B cell (primary cell): ENCODE measurements at regions not wholly inside any gene's neighbourhood (a gene's known extent, or its start where the extent isn't known, plus 50 kb on each side); places are given as distances from the start of the nearest gene placed in this dataset.

Experiments
- ATAC-seq: fragments of 200-7000 bp; cut with Tn5 transposase; one replicate; pipeline ENCODE4 v1.10.0; 2021; ENCODE audit warnings: low read depth, mild to moderate bottlenecking, moderate number of reproducible peaks, moderate library complexity
- CTCF ChIA-PET: fragments of 350-600 bp; sonication (Branson Sonifier 250); formaldehyde crosslinking; loops from one replicate; lab custom pipeline; 2021; ENCODE audit warnings: antibody characterized with exemption, inconsistent platforms; lab: Charles Lee
- POLR2A ChIA-PET: fragments of 350-600 bp; sonication (Branson Sonifier 250); formaldehyde crosslinking; loops from one replicate; lab custom pipeline; 2021; ENCODE audit warnings: antibody characterized with exemption; lab: Charles Lee
- DNase-seq: peaks from one replicate; pipeline ENCODE4 v3.0.0; 2013
- H2AFZ ChIP-seq: 2 replicates; pipeline ENCODE4 v1.6.1; 2012; ENCODE audit warnings: mild to moderate bottlenecking, low read depth, low read length; ENCODE audit not compliant: insufficient read depth, poor library complexity, severe bottlenecking
- H3K27ac ChIP-seq, 2 donors: 1 replicate in 1 of 2; 2 replicates in 1 of 2; pipeline ENCODE4 v1.5.1; 2012 to 2013; ENCODE audit warnings: low read length in 2 of 2, mild to moderate bottlenecking in 2 of 2, moderate library complexity in 1 of 2
- H3K27me3 ChIP-seq, 4 experiments: fragments of 200-600 bp in 1 of 4; sonication (generic) in 1 of 4; replicated peaks in 1 of 4; 1 replicate in 2 of 4; 2 replicates in 2 of 4; pipeline versions ENCODE4 v1.6.1 to v1.7.0; 2013 to 2016; ENCODE audit warnings: low read length in 3 of 4, mild to moderate bottlenecking in 2 of 4, mixed read lengths in 1 of 4, moderate library complexity in 1 of 4; ENCODE audit not compliant: insufficient read depth in 4 of 4, control insufficient read depth in 3 of 4; ENCODE audit errors: control extremely low read depth in 1 of 4
- H3K36me3 ChIP-seq, 2 experiments: replicated peaks in 1 of 2; 1 replicate in 1 of 2; 2 replicates in 1 of 2; pipeline versions ENCODE4 v1.6.1 to v1.7.1; 2013; ENCODE audit warnings: low read length in 1 of 2; ENCODE audit not compliant: insufficient read depth in 2 of 2, control insufficient read depth in 1 of 2; ENCODE audit errors: control extremely low read depth in 1 of 2, extremely low read depth in 1 of 2
- H3K4me1 ChIP-seq, 2 donors: fragments of 200-600 bp in 1 of 2; sonication (generic) in 1 of 2; 1 replicate in 1 of 2; 2 replicates in 1 of 2; pipeline versions ENCODE4 v1.5.1 to v1.6.1; 2013 to 2017; ENCODE audit warnings: low read length in 2 of 2; ENCODE audit not compliant: control insufficient read depth in 2 of 2, insufficient read depth in 2 of 2
- H3K4me2 ChIP-seq: replicated peaks from 2 replicates; pipeline ENCODE3; 2012; ENCODE audit warnings: mild to moderate bottlenecking, low read depth, low read length; ENCODE audit not compliant: poor library complexity, severe bottlenecking
- H3K4me3 ChIP-seq, 5 experiments: fragments of 200-600 bp in 1 of 5; sonication (generic) in 1 of 5; 1 replicate in 3 of 5; 2 replicates in 2 of 5; pipeline versions ENCODE4 v1.5.1 to v1.7.0; 2011 to 2016; ENCODE audit warnings: low read length in 4 of 5, mild to moderate bottlenecking in 4 of 5, low read depth in 2 of 5, control low read depth in 1 of 5, moderate library complexity in 1 of 5; ENCODE audit not compliant: insufficient read depth in 1 of 5; ENCODE audit errors: control extremely low read depth in 1 of 5, extremely low read depth in 1 of 5
- H3K79me2 ChIP-seq: fragments of 200-600 bp; sonication (generic); one replicate; pipeline ENCODE4 v1.6.0; 2016; ENCODE audit warnings: low read length; ENCODE audit not compliant: control insufficient read depth, insufficient read depth
- H3K9ac ChIP-seq: fragments of 200-600 bp; sonication (generic); 2 replicates; pipeline ENCODE4 v1.6.1; 2017; ENCODE audit warnings: mild to moderate bottlenecking, low read length, moderate library complexity
- H3K9me3 ChIP-seq, 3 donors: one replicate each; pipeline versions ENCODE4 v1.6.1 to v1.7.1; 2013; ENCODE audit warnings: low read length in 2 of 3; ENCODE audit not compliant: control insufficient read depth in 2 of 3, insufficient read depth in 1 of 3; ENCODE audit errors: control extremely low read depth in 1 of 3
- H4K20me1 ChIP-seq: 2 replicates; pipeline ENCODE4 v1.6.0; 2012; ENCODE audit warnings: mild to moderate bottlenecking, low read length; ENCODE audit not compliant: insufficient read depth, control insufficient read depth, poor library complexity, severe bottlenecking
- H3K27ac Mint-ChIP-seq: one replicate; pipeline ENCODE4 v1.8.0; 2021; ENCODE audit warnings: mixed read lengths
- H3K27me3 Mint-ChIP-seq: one replicate; pipeline ENCODE4 v1.8.0; 2021; ENCODE audit warnings: mixed read lengths
- H3K4me1 Mint-ChIP-seq: one replicate; pipeline ENCODE4 v1.8.0; 2021; ENCODE audit warnings: mixed read lengths
- H3K4me3 Mint-ChIP-seq: one replicate; pipeline ENCODE4 v1.8.0; 2021; ENCODE audit warnings: mixed read lengths
- H3K9me3 Mint-ChIP-seq: one replicate; pipeline ENCODE4 v1.8.0; 2022; ENCODE audit warnings: mixed read lengths; ENCODE audit not compliant: insufficient read depth
- EZH2 ChIP-seq: IDR thresholded peaks from 2 replicates; pipeline ENCODE4 v1.6.1; 2012; ENCODE audit warnings: borderline replicate concordance, low read depth, mild to moderate bottlenecking, moderate library complexity, low read length; ENCODE audit not compliant: insufficient read depth, poor library complexity, severe bottlenecking
- WGBS: methylation state at CpG from one replicate; pipeline ENCODE4 v1.1.5; 2013; ENCODE audit warnings: missing lambda C conversion rate; ENCODE audit not compliant: insufficient coverage; 5-methylcytosine and 5-hydroxymethylcytosine counted together
- intact Hi-C: fragments of 100-400 bp; cut with micrococcal nuclease; formaldehyde crosslinking; loops from one replicate; pipeline ENCODE4 v1.10.0; 2022
- TF ChIP-seq, protein P1 (sequence below): fragments of 200-600 bp; IDR thresholded peaks from one replicate; pipeline ENCODE4 v1.8.0; 2022; ENCODE audit warnings: antibody characterized with exemption, mild to moderate bottlenecking

DNA sequence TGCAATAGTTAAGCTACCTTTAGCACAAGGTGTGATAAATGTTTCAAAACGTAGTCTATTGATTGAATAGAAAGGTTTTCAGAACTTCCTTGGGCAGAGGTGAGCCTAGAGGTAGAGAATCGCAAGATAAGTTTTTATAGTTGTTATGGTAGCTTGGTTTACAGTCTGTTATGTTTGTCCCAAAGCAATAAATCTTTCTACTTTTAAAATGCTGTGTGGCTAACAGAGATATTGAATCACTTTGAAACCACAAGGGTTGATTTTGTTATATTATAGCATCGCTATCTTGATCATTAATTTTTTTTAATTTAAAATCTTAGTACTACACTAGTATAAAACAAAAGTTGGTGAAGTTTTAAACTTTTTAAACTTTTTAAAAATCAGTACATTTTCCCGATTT lies 126.7 kb downstream of the TMEM182 start:
- Mint-ChIP-seq H3K4me1 (no peaks in the 10 kb centered on the region), H3K4me3 (no peak overlapping the region), H3K9me3 (no peaks in the 10 kb centered on the region), H3K27me3 (no peaks in the 10 kb centered on the region), H3K27ac (no peak overlapping the region)
- H3K36me3 ChIP-seq = no peaks in the 10 kb centered on the region
- no peak overlapping the region for H3K27ac ChIP-seq
- ATAC-seq = no peak
- H3K9ac ChIP-seq = no peak overlapping the region
- CTCF ChIA-PET = no interaction called here
- no peak overlapping the region for H3K4me3 ChIP-seq
- peaks cover 0 to 2% (median 0%) of the 10 kb centered on the region in 3 donors for H3K9me3 ChIP-seq
- no CpG with 5 or more reads among the region's 4 CpGs for WGBS
- POLR2A ChIA-PET = no interaction called here
- TF ChIP-seq, protein P1, sequence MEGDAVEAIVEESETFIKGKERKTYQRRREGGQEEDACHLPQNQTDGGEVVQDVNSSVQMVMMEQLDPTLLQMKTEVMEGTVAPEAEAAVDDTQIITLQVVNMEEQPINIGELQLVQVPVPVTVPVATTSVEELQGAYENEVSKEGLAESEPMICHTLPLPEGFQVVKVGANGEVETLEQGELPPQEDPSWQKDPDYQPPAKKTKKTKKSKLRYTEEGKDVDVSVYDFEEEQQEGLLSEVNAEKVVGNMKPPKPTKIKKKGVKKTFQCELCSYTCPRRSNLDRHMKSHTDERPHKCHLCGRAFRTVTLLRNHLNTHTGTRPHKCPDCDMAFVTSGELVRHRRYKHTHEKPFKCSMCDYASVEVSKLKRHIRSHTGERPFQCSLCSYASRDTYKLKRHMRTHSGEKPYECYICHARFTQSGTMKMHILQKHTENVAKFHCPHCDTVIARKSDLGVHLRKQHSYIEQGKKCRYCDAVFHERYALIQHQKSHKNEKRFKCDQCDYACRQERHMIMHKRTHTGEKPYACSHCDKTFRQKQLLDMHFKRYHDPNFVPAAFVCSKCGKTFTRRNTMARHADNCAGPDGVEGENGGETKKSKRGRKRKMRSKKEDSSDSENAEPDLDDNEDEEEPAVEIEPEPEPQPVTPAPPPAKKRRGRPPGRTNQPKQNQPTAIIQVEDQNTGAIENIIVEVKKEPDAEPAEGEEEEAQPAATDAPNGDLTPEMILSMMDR = no peak
- TF ChIP-seq EZH2 = no peak
- H3K79me2 ChIP-seq = no peaks in the 10 kb centered on the region
- H3K4me1 ChIP-seq = no peaks in the 10 kb centered on the region
- H4K20me1 ChIP-seq = no peaks in the 10 kb centered on the region
- DNase-seq = no peak
- no peaks in the 10 kb centered on the region for H3K27me3 ChIP-seq
- H2AFZ ChIP-seq = no peak overlapping the region
- intact Hi-C loops = no loop called here
- H3K4me2 ChIP-seq = no peak overlapping the region

- Histone ChIP-seq H2AFZ (no peak overlapping the region), H3K4me2 (no peak overlapping the region), H3K27me3 (no peaks in the 10 kb centered on the region), H3K27ac (no peak overlapping the region), H3K9me3 (peaks cover 0 to 2% (median 0%) of the 10 kb centered on the region in 3 donors), H4K20me1 (no peaks in the 10 kb centered on the region), H3K36me3 (no peaks in the 10 kb centered on the region), H3K4me3 (no peak overlapping the region), H3K79me2 (no peaks in the 10 kb centered on the region), H3K4me1 (no peaks in the 10 kb centered on the region), H3K9ac (no peak overlapping the region)
- ChIA-PET CTCF (no interaction called here), POLR2A (no interaction called here)
- DNase-seq (no peak), ATAC-seq (no peak)
- 13% methylated on average over 3 of the region's 6 CpGs for WGBS
- Mint-ChIP-seq H3K4me3 (no peak overlapping the region), H3K4me1 (no peaks in the 10 kb centered on the region), H3K27me3 (no peaks in the 10 kb centered on the region), H3K9me3 (no peaks in the 10 kb centered on the region), H3K27ac (no peak overlapping the region)
- TF ChIP-seq EZH2 = no peak
- TF ChIP-seq, protein P1 = no peak
- intact Hi-C loops = no loop called here
Observed at GRCh38 chr2:102891296-102891695, 129.5 kb downstream of the TMEM182 start.
